Lung (tissue), 11 donors: ENCODE measurements at regions not wholly inside any gene's neighbourhood (a gene's known extent, or its start where the extent isn't known, plus 50 kb on each side); places are given as distances from the start of the nearest gene placed in this dataset.

Experiments used
- ATAC-seq: fragments of 200-7000 bp; cut with Tn5 transposase; one replicate; pipeline ENCODE4 v1.9.1; 2020; ENCODE audit warnings: moderate number of reproducible peaks; ENCODE audit not compliant: insufficient read depth, low FRiP score
- DNase-seq, 3 donors: peaks; one replicate each; pipeline ENCODE4 v3.0.0-alpha.2; 2013 to 2017
- H3K27ac ChIP-seq, 2 donors: one replicate each; pipeline ENCODE4 v1.5.1; 2013; ENCODE audit warnings: mild to moderate bottlenecking in 2 of 2, moderate library complexity in 2 of 2, control low read depth in 1 of 2, inconsistent platforms in 1 of 2, low read depth in 1 of 2, low read length in 1 of 2
- H3K27me3 ChIP-seq, 3 donors: one replicate each; pipeline ENCODE4 v1.5.1; 2013; ENCODE audit warnings: low read length in 2 of 3; ENCODE audit not compliant: control insufficient read depth in 3 of 3, insufficient read depth in 3 of 3
- H3K36me3 ChIP-seq, 4 donors: one replicate each; pipeline ENCODE4 v1.5.1; 2013; ENCODE audit warnings: low read length in 4 of 4, mild to moderate bottlenecking in 1 of 4, moderate library complexity in 1 of 4; ENCODE audit not compliant: control insufficient read depth in 4 of 4, insufficient read depth in 4 of 4
- H3K4me1 ChIP-seq, 5 donors: one replicate each; pipeline ENCODE4 v1.5.1; 2013; ENCODE audit warnings: low read length in 5 of 5, mild to moderate bottlenecking in 2 of 5, moderate library complexity in 1 of 5; ENCODE audit not compliant: control insufficient read depth in 5 of 5, insufficient read depth in 5 of 5
- H3K4me3 ChIP-seq: one replicate; pipeline ENCODE4 v1.5.1; 2013; ENCODE audit warnings: mild to moderate bottlenecking, control low read depth, moderate library complexity
- H3K9ac ChIP-seq, 2 donors: one replicate each; pipeline ENCODE4 v1.5.1; 2013; ENCODE audit warnings: low read length in 2 of 2, control low read depth in 1 of 2; ENCODE audit not compliant: insufficient read depth in 1 of 2
- H3K9me3 ChIP-seq, 4 donors: one replicate each; pipeline ENCODE4 v1.5.1; 2013; ENCODE audit warnings: low read length in 3 of 4, mild to moderate bottlenecking in 1 of 4, moderate library complexity in 1 of 4; ENCODE audit not compliant: control insufficient read depth in 4 of 4, insufficient read depth in 3 of 4
- WGBS, 2 donors: extraction: QIAGEN DNeasy Blood & Tissue Kit; methylation state at CpG; one replicate each; pipeline ENCODE4 v1.1.7; 2013; 5-methylcytosine and 5-hydroxymethylcytosine counted together
- TF ChIP-seq, protein P1 (sequence below): IDR thresholded peaks from 2 replicates; pipeline ENCODE4 v1.5.1; 2012; ENCODE audit warnings: mild to moderate bottlenecking; ENCODE audit errors: control extremely low read depth, extremely low read depth
- donor health status: control.
- donor health status: control.
- donor health status: Bipolar disorder and iron deficiency.
- donor health status: healthy.
- donor health status: DM: yes; HTN: yes; CAD: no.

DNA sequence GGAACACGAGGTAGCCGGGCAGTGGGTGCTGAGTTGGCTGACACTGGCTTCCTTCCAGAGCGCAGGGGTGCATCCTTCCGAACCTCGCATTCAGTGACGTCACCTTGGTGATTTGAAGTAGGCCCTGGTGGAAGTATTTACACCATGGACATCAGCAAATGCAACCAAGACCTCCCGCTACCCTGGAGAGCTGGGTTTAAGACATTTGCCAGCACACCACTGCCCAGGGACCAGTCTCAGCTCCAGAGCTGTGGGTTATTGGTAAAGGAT, 106.4 kb upstream of the GPR26 start:
- no peak overlapping the region for H3K4me3 ChIP-seq
- ATAC-seq, result no peak
- TF ChIP-seq, protein P1, sequence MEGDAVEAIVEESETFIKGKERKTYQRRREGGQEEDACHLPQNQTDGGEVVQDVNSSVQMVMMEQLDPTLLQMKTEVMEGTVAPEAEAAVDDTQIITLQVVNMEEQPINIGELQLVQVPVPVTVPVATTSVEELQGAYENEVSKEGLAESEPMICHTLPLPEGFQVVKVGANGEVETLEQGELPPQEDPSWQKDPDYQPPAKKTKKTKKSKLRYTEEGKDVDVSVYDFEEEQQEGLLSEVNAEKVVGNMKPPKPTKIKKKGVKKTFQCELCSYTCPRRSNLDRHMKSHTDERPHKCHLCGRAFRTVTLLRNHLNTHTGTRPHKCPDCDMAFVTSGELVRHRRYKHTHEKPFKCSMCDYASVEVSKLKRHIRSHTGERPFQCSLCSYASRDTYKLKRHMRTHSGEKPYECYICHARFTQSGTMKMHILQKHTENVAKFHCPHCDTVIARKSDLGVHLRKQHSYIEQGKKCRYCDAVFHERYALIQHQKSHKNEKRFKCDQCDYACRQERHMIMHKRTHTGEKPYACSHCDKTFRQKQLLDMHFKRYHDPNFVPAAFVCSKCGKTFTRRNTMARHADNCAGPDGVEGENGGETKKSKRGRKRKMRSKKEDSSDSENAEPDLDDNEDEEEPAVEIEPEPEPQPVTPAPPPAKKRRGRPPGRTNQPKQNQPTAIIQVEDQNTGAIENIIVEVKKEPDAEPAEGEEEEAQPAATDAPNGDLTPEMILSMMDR, result no peak
- H3K27ac ChIP-seq, result no peak overlapping the region
- DNase-seq, result no peak
- H3K27me3 ChIP-seq, result peaks cover 1 to 8% (median 4%) of the 10 kb centered on the region in 3 donors
- H3K9ac ChIP-seq, result no peak overlapping the region
- WGBS, 2 donors, result 72 to 79% methylated on average over 7 of the region's 7 CpGs
- H3K9me3 ChIP-seq, result no peaks in the 10 kb centered on the region
- H3K4me1 ChIP-seq, result no peaks in the 10 kb centered on the region
- H3K36me3 ChIP-seq, result no peaks in the 10 kb centered on the region

DNA sequence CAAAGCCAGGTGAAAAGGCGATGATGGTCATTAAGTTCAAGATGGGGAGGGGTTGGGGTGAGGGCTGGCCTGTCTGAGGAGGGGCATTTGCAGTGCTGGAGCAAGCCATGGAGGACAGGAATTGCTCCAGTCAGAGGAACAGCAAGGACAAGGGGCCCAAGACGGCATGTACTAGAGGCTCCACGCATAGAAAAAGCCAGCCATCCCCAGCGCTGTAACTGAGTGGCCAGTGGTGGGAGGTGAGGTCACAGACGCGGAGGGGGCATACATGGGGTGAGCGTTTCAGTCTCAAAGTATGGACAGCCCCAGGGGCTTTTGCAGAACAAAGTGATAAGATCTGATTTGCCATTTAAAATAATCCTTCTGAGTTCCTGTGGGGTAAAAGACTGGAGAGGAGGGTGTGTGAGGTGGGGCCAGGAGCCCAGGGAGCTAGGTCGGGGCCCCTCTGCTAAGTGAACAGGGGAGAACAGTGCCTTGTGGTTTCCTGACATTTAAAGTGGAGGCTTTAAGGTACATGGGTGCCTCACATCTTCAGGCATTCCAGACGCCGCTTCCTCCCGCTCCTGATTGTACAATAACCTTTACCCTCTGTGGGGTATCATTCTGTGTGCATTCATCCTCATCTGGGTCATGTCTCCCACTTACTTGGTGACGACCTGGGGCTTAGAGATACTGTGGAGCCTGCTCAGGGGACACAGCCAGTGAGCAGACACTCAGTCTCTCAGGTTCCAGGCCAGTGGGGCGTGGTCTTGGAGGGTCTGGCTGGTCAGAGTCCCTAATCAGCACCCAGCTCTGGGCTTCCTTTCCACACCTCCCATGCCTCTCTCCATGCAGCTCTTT, 105.6 kb upstream of the GPR26 start:
- ATAC-seq, result no peak
- Histone ChIP-seq H3K27me3 (peaks cover 0 to 8% (median 2%) of the 10 kb centered on the region in 3 donors), H3K9me3 (no peaks in the 10 kb centered on the region), H3K27ac (no peak overlapping the region), H3K4me3 (no peak overlapping the region), H3K4me1 (no peaks in the 10 kb centered on the region), H3K36me3 (no peaks in the 10 kb centered on the region), H3K9ac (no peak overlapping the region)
- TF ChIP-seq, protein P1, result no peak
- DNase-seq, result no peak
- WGBS, 2 donors, result 62 to 66% methylated on average over 13 of the region's 13 CpGs

DNA sequence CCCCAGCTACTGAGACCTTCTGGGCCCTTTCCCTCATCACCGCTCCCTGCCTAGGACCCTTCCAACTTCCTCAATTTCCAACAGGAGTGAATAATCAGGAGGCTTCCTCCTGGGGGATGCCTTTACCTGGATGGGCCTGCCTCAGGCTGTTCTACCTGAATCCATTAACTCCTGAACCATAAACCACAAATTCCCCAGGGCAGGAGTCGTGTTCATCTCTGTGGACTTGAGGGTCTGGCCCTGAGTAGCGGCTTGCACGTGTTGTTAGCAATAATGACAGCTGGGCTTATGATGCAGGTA, 105.1 kb upstream of the GPR26 start:
- Histone ChIP-seq H3K4me3 (no peak overlapping the region), H3K4me1 (no peaks in the 10 kb centered on the region), H3K9ac (no peak overlapping the region), H3K27me3 (peaks cover 0 to 8% (median 2%) of the 10 kb centered on the region in 3 donors), H3K27ac (no peak overlapping the region), H3K9me3 (no peaks in the 10 kb centered on the region), H3K36me3 (no peaks in the 10 kb centered on the region)
- ATAC-seq, result no peak
- TF ChIP-seq, protein P1, result no peak
- WGBS, 2 donors, result 73 to 86% methylated on average over 4 of the region's 4 CpGs
- no peak for DNase-seq

DNA sequence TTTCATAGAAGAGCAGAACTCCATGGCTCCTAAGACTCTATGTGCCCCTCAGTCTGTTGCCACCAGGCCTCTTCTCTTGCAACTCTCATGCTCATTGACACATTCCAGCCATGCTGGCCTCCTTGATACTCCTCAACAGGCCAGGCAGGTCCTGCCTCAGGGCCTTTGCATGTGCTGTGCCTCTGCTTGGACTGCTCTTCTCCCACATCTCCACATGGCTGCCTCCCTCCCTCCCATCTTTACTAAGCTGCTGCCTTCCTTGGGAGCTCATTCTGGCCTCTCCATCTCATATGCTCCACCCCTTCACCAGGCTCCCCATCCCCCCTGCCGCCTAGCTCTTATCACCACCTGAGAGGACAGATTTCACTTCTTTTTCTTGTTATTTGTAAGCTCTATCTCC, 103.8 kb upstream of the GPR26 start:
- Histone ChIP-seq H3K36me3 (no peaks in the 10 kb centered on the region), H3K4me1 (no peaks in the 10 kb centered on the region), H3K27me3 (peaks cover 0 to 5% (median 2%) of the 10 kb centered on the region in 3 donors), H3K4me3 (no peak overlapping the region), H3K9me3 (peaks cover 0 to 2% (median 0%) of the 10 kb centered on the region in 4 donors), H3K27ac (no peak overlapping the region), H3K9ac (no peak overlapping the region)
- TF ChIP-seq, protein P1, result no peak
- ATAC-seq, result no peak
- WGBS, 2 donors, result 73 to 75% methylated on average over 1 of the region's 1 CpG
- DNase-seq, result no peak
